22Rv1 (cell line): ENCODE measurements at regions not wholly inside any gene's neighbourhood (a gene's known extent, or its start where the extent isn't known, plus 50 kb on each side); places are given as distances from the start of the nearest gene placed in this dataset.

ENCODE experiments used
- H3K27ac ChIP-seq: fragments of 450-650 bp; 2 replicates; pipeline ENCODE4 v1.5.1; 2017
- ZFX ChIP-seq: fragments of 450-650 bp; IDR thresholded peaks from 2 replicates; pipeline ENCODE4 v1.6.1; 2017; ENCODE audit warnings: antibody characterized with exemption, borderline replicate concordance
- TF ChIP-seq, protein P1 (sequence below): fragments of 450-650 bp; IDR thresholded peaks from 2 replicates; pipeline ENCODE4 v1.5.1; 2017; ENCODE audit warnings: mild to moderate bottlenecking

DNA sequence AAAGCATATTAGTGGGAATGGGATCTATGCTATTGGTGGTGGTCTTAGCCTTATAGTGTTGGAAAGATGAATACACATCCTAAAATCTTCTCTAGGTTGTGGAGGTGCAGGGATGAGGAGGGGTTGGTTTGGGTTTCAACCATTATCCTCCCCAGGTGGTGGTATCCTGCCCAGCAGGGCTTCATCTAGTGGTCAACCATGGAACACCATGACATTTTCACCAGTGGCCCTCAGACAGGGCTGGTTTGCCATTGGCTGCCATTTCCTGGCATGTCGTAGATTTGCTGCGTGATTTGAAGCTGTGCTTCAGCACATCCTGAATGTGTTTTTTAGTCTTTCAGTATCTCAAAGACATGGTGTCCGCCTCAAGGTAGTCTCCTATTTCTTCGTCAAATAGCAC, 391.2 kb upstream of the HNRNPA3 start:
- no peak overlapping the region for H3K27ac ChIP-seq
- no peak for TF ChIP-seq ZFX
- TF ChIP-seq, protein P1, sequence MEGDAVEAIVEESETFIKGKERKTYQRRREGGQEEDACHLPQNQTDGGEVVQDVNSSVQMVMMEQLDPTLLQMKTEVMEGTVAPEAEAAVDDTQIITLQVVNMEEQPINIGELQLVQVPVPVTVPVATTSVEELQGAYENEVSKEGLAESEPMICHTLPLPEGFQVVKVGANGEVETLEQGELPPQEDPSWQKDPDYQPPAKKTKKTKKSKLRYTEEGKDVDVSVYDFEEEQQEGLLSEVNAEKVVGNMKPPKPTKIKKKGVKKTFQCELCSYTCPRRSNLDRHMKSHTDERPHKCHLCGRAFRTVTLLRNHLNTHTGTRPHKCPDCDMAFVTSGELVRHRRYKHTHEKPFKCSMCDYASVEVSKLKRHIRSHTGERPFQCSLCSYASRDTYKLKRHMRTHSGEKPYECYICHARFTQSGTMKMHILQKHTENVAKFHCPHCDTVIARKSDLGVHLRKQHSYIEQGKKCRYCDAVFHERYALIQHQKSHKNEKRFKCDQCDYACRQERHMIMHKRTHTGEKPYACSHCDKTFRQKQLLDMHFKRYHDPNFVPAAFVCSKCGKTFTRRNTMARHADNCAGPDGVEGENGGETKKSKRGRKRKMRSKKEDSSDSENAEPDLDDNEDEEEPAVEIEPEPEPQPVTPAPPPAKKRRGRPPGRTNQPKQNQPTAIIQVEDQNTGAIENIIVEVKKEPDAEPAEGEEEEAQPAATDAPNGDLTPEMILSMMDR, result no peak

DNA sequence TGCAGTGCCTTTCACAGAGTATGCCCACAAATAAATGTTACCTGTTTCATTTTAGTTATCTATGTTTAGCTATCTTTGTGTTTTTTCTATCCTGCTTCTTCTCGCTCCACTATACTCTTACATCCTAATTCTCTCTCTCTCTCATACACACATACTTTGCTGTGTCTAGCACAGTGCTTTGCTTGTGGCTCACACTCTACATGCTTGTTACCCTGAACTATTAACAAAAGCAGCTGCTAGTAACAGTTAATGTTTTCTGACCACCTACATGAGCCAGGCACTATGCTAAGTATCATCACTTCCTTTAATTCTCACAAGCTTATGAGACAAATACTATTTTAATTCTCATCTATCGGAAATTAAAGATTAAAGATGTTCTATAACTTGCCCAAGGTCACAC, 390.5 kb upstream of the HNRNPA3 start:
- TF ChIP-seq, protein P1, result no peak
- TF ChIP-seq ZFX, result no peak
- H3K27ac ChIP-seq, result no peak overlapping the region

DNA sequence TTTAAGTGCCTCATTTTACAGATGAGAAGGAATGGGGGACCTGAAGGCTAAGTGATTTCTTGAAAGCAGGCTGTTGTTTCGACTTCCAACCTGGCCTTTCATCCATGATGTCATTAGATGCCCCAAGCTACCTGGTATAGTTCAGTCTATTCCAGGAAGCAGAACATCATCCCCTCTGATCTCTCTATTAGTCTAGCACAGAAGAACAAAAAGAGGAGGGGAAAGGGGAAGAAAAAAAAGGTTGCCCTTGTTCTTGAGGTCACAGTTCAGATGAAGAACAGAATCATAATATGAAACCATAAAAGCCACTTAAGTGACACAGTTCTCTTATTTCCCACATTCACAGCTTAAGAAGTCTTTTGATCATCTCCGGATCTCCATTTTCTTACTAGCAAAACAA, 386.2 kb upstream of the HNRNPA3 start:
- TF ChIP-seq ZFX, result no peak
- TF ChIP-seq, protein P1, result no peak
- H3K27ac ChIP-seq, result no peak overlapping the region

DNA sequence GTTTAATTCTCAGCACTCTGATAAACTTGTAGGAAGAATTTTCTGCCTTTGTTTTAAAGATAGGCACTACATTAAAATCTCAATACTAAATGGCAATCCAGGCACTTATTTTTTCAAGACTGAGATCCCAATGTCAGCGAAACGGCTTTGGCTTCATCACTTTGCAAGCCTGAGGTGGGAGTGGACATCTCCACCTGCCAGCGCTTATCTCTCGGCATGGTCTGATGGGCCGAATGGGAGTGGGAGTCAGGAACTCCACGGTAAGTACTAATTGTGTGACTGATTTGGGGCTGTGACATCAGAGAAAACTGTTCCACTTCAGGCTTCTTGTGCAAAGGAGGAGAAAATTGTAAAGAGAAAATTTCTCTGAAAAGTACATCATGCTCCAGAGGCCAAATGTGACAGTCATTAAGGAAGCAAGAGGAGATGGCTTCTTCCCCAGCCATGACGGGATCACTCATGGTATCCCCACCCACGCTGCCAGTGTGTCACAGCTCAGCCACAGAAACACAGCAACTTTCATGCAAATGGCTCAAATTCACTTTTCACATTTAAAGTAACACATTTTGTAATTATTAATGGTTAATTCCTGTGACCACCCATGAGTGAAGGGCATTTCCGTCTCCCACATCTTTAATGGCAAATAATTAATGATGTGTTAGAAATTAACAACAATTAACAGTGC, 385.5 kb upstream of the HNRNPA3 start:
- TF ChIP-seq, protein P1, result no peak
- TF ChIP-seq ZFX, result no peak
- H3K27ac ChIP-seq, result no peak overlapping the region

DNA sequence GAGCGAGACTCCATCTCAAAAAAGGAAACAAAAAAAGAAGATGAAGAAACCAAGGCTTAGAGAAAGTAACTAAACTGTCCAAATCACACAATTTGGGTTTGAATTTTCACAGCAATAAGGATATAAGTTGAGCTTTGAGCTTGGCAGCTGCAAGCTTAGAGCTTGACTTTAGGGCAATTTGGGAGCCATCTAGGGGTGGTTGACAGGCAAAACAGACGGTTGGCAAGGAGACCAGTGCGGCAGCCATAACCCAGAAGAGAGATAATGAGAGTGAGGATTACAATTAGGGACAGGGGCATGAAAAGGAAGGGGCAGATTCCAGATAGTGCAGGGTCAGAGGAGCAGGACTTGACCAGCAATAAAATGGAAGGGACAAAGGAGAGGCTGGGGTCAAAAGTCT, 382.2 kb upstream of the HNRNPA3 start:
- H3K27ac ChIP-seq, result no peak overlapping the region
- no peak for TF ChIP-seq ZFX
- TF ChIP-seq, protein P1, result no peak

DNA sequence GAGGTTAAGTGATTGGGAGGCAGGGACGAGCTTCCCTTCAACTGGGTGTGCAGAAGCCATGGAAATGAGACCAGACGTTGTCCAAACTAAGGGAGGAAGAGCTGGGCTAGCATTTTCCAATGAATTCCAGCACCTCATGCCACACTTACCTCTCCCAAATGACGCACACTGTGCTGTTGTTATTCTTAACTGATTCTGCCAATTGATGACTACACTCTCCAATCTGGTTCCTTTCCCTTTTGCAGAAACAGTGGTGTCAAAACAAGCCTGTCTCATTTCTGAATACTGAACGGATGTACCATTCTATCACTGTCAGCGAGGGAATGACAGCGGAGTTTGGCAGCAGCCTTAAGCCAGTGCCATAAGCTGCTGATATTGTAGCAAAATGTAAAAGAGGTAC, 380.5 kb upstream of the HNRNPA3 start:
- H3K27ac ChIP-seq, result no peak overlapping the region
- TF ChIP-seq, protein P1, result no peak
- TF ChIP-seq ZFX, result no peak

DNA sequence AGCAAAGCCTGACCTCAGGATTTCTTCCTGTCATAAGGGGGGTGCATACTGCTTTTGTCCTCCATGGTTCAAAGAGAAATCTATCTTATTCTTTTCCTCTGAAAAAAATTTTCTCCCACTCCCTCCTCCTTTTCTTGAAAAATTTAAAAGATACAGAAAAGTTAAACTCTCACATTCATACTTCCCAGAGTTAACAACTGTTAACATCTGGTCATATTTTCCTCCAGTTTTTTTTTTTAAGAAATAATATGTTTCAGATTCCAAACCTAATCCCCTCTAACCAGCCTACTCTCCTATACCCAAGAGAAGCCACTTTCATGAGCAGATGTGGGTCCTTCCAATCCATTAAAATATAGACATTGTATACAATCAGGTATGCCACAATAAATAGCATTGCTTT, 378.9 kb upstream of the HNRNPA3 start:
- TF ChIP-seq, protein P1, result no peak
- no peak for TF ChIP-seq ZFX
- no peak overlapping the region for H3K27ac ChIP-seq
